GM12875 (cell line): ENCODE measurements at regions not wholly inside any gene's neighbourhood (a gene's known extent, or its start where the extent isn't known, plus 50 kb on each side); places are given as distances from the start of the nearest gene placed in this dataset.

Experiments
- H3K4me3 ChIP-seq: one replicate; pipeline ENCODE4 v1.5.1; 2011; ENCODE audit warnings: low read depth, low read length, control low read depth
- CTCF ChIP-seq: IDR thresholded peaks from 2 replicates; pipeline ENCODE4 v1.5.1; 2011; ENCODE audit warnings: low read depth, mild to moderate bottlenecking, control low read depth, inconsistent platforms, low read length, moderate library complexity, borderline replicate concordance; ENCODE audit not compliant: insufficient read depth

GRCh38 chr16:6492742-6493141 lies 839.9 kb upstream of the RBFOX1 start:
- no peak overlapping the region for H3K4me3 ChIP-seq
- TF ChIP-seq CTCF: no peak

- no peak for TF ChIP-seq CTCF
- H3K4me3 ChIP-seq: no peak overlapping the region
Observed at GRCh38 chr16:6484935-6485334, 847.7 kb upstream of the RBFOX1 start.

- no peak for TF ChIP-seq CTCF
- no peak overlapping the region for H3K4me3 ChIP-seq
Observed at GRCh38 chr16:6484081-6484480, 848.6 kb upstream of the RBFOX1 start.

GRCh38 chr16:6483469-6484033 lies 849.1 kb upstream of the RBFOX1 start:
- H3K4me3 ChIP-seq: no peak overlapping the region
- TF ChIP-seq CTCF: no peak

GRCh38 chr16:6482696-6483468 lies 849.8 kb upstream of the RBFOX1 start:
- TF ChIP-seq CTCF: no peak
- H3K4me3 ChIP-seq: no peak overlapping the region

- no peak overlapping the region for H3K4me3 ChIP-seq
- no peak for TF ChIP-seq CTCF
Observed at GRCh38 chr16:6481894-6482293, 850.8 kb upstream of the RBFOX1 start.

GRCh38 chr16:6453742-6454141 lies 878.9 kb upstream of the RBFOX1 start:
- no peak overlapping the region for H3K4me3 ChIP-seq
- TF ChIP-seq CTCF: no peak
